Sigmoid colon (tissue), 4 donors: ENCODE measurements at regions not wholly inside any gene's neighbourhood (a gene's known extent, or its start where the extent isn't known, plus 50 kb on each side); places are given as distances from the start of the nearest gene placed in this dataset.

Source experiments
- EP300 ChIP-seq, 4 donors: sonication (generic); formaldehyde crosslinking; IDR thresholded peaks; one replicate each; pipeline ENCODE4 v1.6.1; 2017; ENCODE audit warnings: antibody characterized with exemption in 4 of 4
- POLR2A ChIP-seq, 2 donors: fragments of 450-650 bp; IDR thresholded peaks; one replicate each; pipeline ENCODE4 v1.6.1; 2016; ENCODE audit warnings: antibody characterized with exemption in 2 of 2, mild to moderate bottlenecking in 2 of 2, moderate library complexity in 2 of 2
- POLR2AphosphoS5 ChIP-seq, 4 donors: sonication (generic); formaldehyde crosslinking; IDR thresholded peaks; one replicate each; pipeline ENCODE4 v1.6.1; 2017; ENCODE audit warnings: antibody characterized with exemption in 4 of 4
- TF ChIP-seq, protein P1 (sequence below), 4 experiments: fragments of 450-650 bp in 3 of 4; fragments of 200-600 bp in 1 of 4; IDR thresholded peaks; one replicate each; pipeline ENCODE4 v1.5.1; 2016 to 2019; ENCODE audit warnings: antibody characterized with exemption in 4 of 4, mild to moderate bottlenecking in 3 of 4, moderate library complexity in 2 of 4

DNA sequence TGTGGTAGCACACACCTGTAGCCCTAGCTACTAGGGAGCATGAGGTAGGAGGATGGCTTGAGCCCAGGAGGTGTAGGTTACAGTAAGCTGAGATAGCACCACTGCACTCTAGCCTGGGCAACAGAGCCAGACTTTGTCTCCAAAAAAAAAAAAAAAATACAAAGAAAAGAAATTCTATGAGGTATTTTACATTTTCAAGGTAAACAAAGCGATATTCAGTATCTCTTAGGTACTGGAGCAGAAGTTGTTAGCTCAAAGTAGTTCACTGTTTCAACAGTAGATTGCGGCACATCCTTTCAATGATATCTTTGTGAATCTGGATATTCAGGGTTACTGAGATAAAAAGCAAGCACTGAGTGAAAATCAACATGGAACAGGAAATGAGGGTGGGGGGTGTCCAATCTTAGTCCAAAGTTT is 318.5 kb downstream of the ZNF621 start:
- TF ChIP-seq, protein P1, sequence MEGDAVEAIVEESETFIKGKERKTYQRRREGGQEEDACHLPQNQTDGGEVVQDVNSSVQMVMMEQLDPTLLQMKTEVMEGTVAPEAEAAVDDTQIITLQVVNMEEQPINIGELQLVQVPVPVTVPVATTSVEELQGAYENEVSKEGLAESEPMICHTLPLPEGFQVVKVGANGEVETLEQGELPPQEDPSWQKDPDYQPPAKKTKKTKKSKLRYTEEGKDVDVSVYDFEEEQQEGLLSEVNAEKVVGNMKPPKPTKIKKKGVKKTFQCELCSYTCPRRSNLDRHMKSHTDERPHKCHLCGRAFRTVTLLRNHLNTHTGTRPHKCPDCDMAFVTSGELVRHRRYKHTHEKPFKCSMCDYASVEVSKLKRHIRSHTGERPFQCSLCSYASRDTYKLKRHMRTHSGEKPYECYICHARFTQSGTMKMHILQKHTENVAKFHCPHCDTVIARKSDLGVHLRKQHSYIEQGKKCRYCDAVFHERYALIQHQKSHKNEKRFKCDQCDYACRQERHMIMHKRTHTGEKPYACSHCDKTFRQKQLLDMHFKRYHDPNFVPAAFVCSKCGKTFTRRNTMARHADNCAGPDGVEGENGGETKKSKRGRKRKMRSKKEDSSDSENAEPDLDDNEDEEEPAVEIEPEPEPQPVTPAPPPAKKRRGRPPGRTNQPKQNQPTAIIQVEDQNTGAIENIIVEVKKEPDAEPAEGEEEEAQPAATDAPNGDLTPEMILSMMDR (IDR thresholded peaks at IDR 0.05): no peak
- TF ChIP-seq POLR2A (IDR thresholded peaks at IDR 0.05) (no peak), EP300 (IDR thresholded peaks at IDR 0.05) (no peak), POLR2AphosphoS5 (IDR thresholded peaks at IDR 0.05) (no peak)
